ENCODE measurements at regions not wholly inside any gene's neighbourhood (a gene's known extent, or its start where the extent isn't known, plus 50 kb on each side); places are given as distances from the start of the nearest gene placed in this dataset.
"Not testable (repeated sequence)": the region's sequence is repeated elsewhere in the genome, so short reads cannot be mapped to it uniquely, and the experiment has no call there.

DNA sequence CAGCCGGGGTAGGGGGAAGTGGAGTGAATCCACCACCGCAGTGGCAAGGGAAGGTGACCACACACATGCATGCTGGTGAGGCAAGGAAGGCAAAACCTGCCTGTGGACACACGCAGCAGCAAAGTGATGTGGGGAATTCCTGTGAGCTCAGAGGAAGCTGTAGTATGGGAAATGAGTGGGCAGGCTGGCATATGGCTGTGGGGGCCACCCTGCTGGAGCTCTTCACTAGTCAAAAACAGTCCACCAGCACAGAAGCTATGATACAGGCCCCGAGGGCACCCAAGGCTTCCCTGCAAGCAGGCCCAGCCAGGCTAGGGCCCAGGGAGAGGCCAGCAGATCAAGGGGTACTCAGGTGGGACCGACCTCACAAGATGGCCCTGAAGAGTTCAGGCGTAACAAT is 239.1 kb downstream of the CHM start:
- H3K9me3 Mint-ChIP-seq: peaks cover 18% of the 10 kb centered on the region
- H3K4me1 Mint-ChIP-seq: no peaks in the 10 kb centered on the region
- CTCF ChIA-PET: no interaction called here
- H3K4me3 Mint-ChIP-seq: no peak overlapping the region
- no peak for DNase-seq
- no peaks in the 10 kb centered on the region for H3K27me3 Mint-ChIP-seq
- no peak overlapping the region for H3K27ac Mint-ChIP-seq
- H3K36me3 Mint-ChIP-seq: no peaks in the 10 kb centered on the region

- H3K4me3 Mint-ChIP-seq, H3K27me3 Mint-ChIP-seq, H3K36me3 Mint-ChIP-seq, H3K4me1 Mint-ChIP-seq, CTCF ChIA-PET, H3K27ac Mint-ChIP-seq, DNase-seq, H3K9me3 Mint-ChIP-seq: not testable (repeated sequence)
These were observed 275.0 kb downstream of the CHM start for GRCh38 chrX:85772391-85772790.

GRCh38 chrX:85765651-85766050 is 281.7 kb downstream of the CHM start:
- CTCF ChIA-PET: no interaction called here
- no peaks in the 10 kb centered on the region for H3K9me3 Mint-ChIP-seq
- no peaks in the 10 kb centered on the region for H3K27me3 Mint-ChIP-seq
- no peak overlapping the region for H3K4me3 Mint-ChIP-seq
- no peak overlapping the region for H3K27ac Mint-ChIP-seq
- no peaks in the 10 kb centered on the region for H3K36me3 Mint-ChIP-seq
- no peaks in the 10 kb centered on the region for H3K4me1 Mint-ChIP-seq
- DNase-seq: no peak

DNA sequence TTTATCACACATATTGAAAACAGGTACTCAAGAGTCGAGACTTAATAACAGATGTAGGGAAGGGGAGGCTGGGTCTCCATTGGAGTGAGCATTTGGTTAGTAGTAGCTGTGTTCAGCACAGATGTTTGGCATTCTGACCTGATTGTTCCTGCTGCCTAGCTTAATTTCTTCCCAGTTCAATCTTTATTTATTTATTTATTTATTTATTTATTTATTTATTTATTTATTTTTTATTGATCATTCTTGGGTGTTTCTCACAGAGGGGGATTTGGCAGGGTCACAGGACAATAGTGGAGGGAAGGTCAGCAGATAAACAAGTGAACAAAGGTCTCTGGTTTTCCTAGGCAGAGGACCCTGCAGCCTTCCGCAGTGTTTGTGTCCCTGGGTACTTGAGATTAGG is 324.3 kb downstream of the CHM start:
- H3K27me3 Mint-ChIP-seq, CTCF ChIA-PET, H3K4me3 Mint-ChIP-seq, DNase-seq, H3K27ac Mint-ChIP-seq, H3K4me1 Mint-ChIP-seq, H3K9me3 Mint-ChIP-seq, H3K36me3 Mint-ChIP-seq: not testable (repeated sequence)

DNA sequence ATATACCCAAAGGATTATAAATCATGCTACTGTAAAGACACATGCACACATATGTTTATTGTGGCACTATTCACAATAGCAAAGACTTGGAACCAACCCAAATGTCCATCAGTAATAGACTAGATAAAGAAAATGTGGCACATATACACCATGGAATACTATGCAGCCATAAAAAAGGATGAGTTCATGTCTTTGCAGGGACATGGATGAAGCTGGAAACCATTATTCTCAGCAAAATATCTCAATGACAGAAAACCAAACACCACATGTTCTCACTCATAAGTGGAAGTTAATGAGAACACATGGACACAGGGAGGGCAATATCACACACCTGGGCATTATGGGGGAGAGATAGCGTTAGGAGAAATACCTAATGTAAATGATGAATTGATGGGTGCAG is 323.8 kb upstream of the POF1B start:
- H3K9me3 Mint-ChIP-seq, DNase-seq, CTCF ChIA-PET, H3K36me3 Mint-ChIP-seq, H3K27me3 Mint-ChIP-seq, H3K4me3 Mint-ChIP-seq, H3K4me1 Mint-ChIP-seq, H3K27ac Mint-ChIP-seq: not testable (repeated sequence)

DNA sequence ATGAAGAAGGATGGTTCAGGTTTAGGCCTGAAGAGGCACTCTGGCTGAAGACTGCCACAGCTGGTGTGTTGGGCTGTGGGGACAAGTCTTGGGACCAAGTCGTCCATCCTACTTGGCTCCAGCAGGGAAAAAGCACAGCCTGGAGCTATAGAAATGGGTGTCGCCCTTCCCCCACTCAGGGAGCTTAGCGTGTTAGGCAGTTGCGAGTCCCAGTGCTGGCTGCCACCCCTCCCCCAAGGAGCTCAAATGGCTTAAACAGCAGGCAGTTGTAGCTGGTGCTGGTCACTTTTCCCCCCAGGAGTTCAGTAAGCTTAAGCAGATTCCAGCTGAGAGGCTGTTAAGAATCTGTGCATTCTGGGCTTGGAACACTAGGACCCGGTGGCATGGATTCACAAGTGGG is 319.5 kb upstream of the POF1B start:
- Mint-ChIP-seq H3K36me3 (no peaks in the 10 kb centered on the region), H3K9me3 (no peaks in the 10 kb centered on the region), H3K4me1 (no peaks in the 10 kb centered on the region), H3K4me3 (no peak overlapping the region), H3K27ac (no peak overlapping the region), H3K27me3 (no peaks in the 10 kb centered on the region)
- DNase-seq: no peak
- CTCF ChIA-PET: interaction anchor here (0.6 kb wide), 1 partner anchor 23 kb away, joined by 3 read pairs; no protein-coding TSS in a partner anchor

GRCh38 chrX:85685843-85686242 is 306.4 kb upstream of the POF1B start:
- no peak overlapping the region for H3K4me3 Mint-ChIP-seq

GRCh38 chrX:85666471-85666870 is 287.0 kb upstream of the POF1B start:
- Mint-ChIP-seq H3K4me3 (no peak overlapping the region), H3K27ac (no peak overlapping the region), H3K36me3 (no peaks in the 10 kb centered on the region), H3K9me3 (no peaks in the 10 kb centered on the region), H3K4me1 (no peaks in the 10 kb centered on the region), H3K27me3 (no peaks in the 10 kb centered on the region)
- DNase-seq: no peak
- CTCF ChIA-PET: no interaction called here

More at GRCh38 chrX:85685843-85686242, 306.4 kb upstream of the POF1B start:
- DNase-seq: no peak
- H3K36me3 Mint-ChIP-seq: no peaks in the 10 kb centered on the region
- no peaks in the 10 kb centered on the region for H3K4me1 Mint-ChIP-seq
- CTCF ChIA-PET: no interaction called here
- peaks cover 5% of the 10 kb centered on the region for H3K9me3 Mint-ChIP-seq
- H3K27me3 Mint-ChIP-seq: no peaks in the 10 kb centered on the region
- no peak overlapping the region for H3K27ac Mint-ChIP-seq

DNA sequence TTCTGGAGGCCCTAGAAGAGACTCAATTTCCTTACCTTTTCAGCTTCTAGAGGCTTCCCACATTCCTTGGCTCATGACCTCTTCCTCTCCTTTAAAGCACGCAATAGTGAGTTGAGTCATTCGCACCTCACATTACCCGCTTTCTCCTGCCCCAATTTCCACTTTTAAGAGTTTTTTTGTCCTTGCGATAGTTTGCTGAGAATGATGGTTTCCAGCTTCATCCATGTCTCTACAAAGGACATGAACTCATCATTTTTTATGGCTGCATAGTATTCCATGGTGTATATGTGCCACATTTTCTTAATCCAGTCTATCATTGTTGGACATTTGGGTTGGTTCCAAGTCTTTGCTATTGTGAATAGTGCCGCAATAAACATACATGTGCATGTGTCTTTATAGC is 284.5 kb upstream of the POF1B start:
- CTCF ChIA-PET, H3K36me3 Mint-ChIP-seq, H3K27me3 Mint-ChIP-seq, H3K4me1 Mint-ChIP-seq, H3K27ac Mint-ChIP-seq, H3K9me3 Mint-ChIP-seq, DNase-seq, H3K4me3 Mint-ChIP-seq: not testable (repeated sequence)

DNA sequence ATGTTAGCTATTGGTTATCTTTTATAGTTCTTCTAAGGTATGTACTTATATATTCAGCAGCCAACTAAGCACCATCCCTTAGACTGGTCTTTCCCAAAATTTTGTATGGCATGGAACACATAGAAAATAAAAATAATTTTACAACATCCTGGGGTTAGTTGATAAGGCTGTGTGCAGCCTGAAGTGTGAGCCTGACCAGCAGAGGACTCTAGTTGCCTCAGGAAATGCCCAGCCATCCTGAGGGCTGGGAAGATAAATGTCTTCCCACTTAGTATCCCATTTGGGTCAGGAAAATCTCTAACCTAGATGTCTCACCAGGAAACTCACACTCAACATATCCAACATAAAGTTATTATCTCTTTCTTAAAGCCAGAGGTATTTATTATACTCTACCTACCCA is 251.4 kb upstream of the POF1B start:
- Mint-ChIP-seq H3K4me1 (no peaks in the 10 kb centered on the region), H3K9me3 (no peaks in the 10 kb centered on the region), H3K27me3 (no peaks in the 10 kb centered on the region), H3K36me3 (no peaks in the 10 kb centered on the region), H3K27ac (no peak overlapping the region), H3K4me3 (no peak overlapping the region)
- CTCF ChIA-PET: no interaction called here
- no peak for DNase-seq

DNA sequence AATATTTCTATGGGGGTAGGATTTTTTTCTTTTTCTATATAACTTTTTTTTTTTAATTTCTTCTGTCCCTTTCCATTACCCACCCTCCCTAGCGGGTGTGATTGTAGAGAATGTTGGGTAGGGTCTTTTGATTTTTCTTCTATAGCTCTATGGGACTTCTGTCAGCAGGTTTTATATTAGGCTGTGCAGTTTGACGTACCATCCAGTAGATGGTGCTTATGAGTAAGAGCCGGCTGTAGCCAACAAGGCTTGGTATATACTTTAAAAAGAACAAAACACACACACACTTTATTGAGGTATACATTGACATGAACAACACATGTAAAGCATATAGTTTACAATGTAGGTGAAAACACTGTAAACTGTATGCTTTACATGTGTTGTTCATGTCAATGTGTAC is 247.9 kb upstream of the POF1B start:
- DNase-seq: no peak

GRCh38 chrX:85622635-85623034 is 243.2 kb upstream of the POF1B start:
- Mint-ChIP-seq H3K27ac (no peak overlapping the region), H3K27me3 (no peaks in the 10 kb centered on the region), H3K4me1 (no peaks in the 10 kb centered on the region), H3K4me3 (no peak overlapping the region), H3K36me3 (no peaks in the 10 kb centered on the region), H3K9me3 (peaks cover 2% of the 10 kb centered on the region)
- DNase-seq: no peak
- CTCF ChIA-PET: no interaction called here

More for the DNA sequence above, 247.9 kb upstream of the POF1B start:
- no peak overlapping the region for H3K4me3 Mint-ChIP-seq
- H3K4me1 Mint-ChIP-seq: no peaks in the 10 kb centered on the region
- H3K27ac Mint-ChIP-seq: no peak overlapping the region
- CTCF ChIA-PET: no interaction called here
- H3K9me3 Mint-ChIP-seq: no peaks in the 10 kb centered on the region
- no peaks in the 10 kb centered on the region for H3K27me3 Mint-ChIP-seq
- H3K36me3 Mint-ChIP-seq: no peaks in the 10 kb centered on the region

GRCh38 chrX:85620466-85620865 is 241.0 kb upstream of the POF1B start:
- CTCF ChIA-PET: no interaction called here
- Mint-ChIP-seq H3K4me1 (no peaks in the 10 kb centered on the region), H3K27ac (no peak overlapping the region), H3K9me3 (peaks cover 2% of the 10 kb centered on the region), H3K27me3 (no peaks in the 10 kb centered on the region), H3K4me3 (no peak overlapping the region), H3K36me3 (no peaks in the 10 kb centered on the region)
- DNase-seq: no peak

- DNase-seq: no peak
- no peaks in the 10 kb centered on the region for H3K4me1 Mint-ChIP-seq
- no peak overlapping the region for H3K27ac Mint-ChIP-seq
- no peaks in the 10 kb centered on the region for H3K27me3 Mint-ChIP-seq
- H3K36me3 Mint-ChIP-seq: no peaks in the 10 kb centered on the region
- no peak overlapping the region for H3K4me3 Mint-ChIP-seq
- CTCF ChIA-PET: no interaction called here
- H3K9me3 Mint-ChIP-seq: peaks cover 2% of the 10 kb centered on the region
These were observed 240.5 kb upstream of the POF1B start for GRCh38 chrX:85619962-85620361.

DNA sequence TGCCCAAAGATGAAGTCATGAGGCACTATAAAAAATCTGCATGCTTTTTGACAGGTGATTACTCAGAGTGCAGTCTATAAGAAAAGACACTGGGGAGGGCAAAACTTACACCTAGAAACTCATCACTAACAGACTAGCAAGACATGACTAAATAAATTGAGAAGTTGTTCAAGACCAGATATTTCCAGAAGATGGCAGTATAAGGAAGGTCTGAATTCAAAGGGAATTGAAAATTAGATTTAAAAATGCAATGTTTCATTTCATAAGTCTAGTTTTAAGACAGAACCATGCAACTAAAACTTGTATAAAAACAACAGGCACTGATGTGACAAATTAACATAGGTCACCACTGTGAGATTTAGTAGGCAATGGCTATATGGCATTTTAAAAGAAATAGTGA is 232.5 kb upstream of the POF1B start:
- CTCF ChIA-PET: no interaction called here
- Mint-ChIP-seq H3K27me3 (no peaks in the 10 kb centered on the region), H3K9me3 (no peaks in the 10 kb centered on the region), H3K36me3 (no peaks in the 10 kb centered on the region), H3K4me1 (no peaks in the 10 kb centered on the region), H3K4me3 (no peak overlapping the region), H3K27ac (no peak overlapping the region)
- DNase-seq: no peak

DNA sequence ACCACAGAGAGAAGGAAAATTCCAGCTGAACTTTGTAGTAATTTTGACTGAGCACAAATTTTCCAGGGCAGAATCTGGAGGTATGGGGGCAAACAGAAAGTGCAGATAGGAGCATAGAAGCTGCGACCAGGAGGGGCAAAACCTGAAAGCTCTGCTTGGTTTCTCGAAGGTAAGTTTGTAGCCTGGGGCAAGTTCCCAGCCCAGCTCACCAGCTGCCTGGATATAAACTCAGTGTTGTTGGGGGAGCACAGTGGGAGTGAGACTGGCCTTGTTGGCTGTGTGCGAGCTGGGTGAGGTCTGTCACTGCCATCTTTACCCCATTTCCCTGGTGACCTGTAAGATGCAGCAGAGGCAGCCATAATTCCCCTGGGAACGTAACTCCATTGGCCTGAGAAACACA is 213.5 kb upstream of the POF1B start:
- H3K4me1 Mint-ChIP-seq: no peaks in the 10 kb centered on the region
- CTCF ChIA-PET: no interaction called here
- no peak for DNase-seq
- H3K9me3 Mint-ChIP-seq: no peaks in the 10 kb centered on the region
- no peaks in the 10 kb centered on the region for H3K36me3 Mint-ChIP-seq
- H3K27me3 Mint-ChIP-seq: no peaks in the 10 kb centered on the region
- H3K27ac Mint-ChIP-seq: no peak overlapping the region
- H3K4me3 Mint-ChIP-seq: no peak overlapping the region
